HEK293 (cell line): ENCODE measurements at regions not wholly inside any gene's neighbourhood (a gene's known extent, or its start where the extent isn't known, plus 50 kb on each side); places are given as distances from the start of the nearest gene placed in this dataset.

Experiments
- CTCF ChIA-PET: fragments of 350-600 bp; formaldehyde crosslinking; extraction: SDS; loops from one replicate; lab custom pipeline; 2021; ENCODE audit warnings: antibody characterized with exemption; lab: Yijun Ruan, JAX
- POLR2A ChIA-PET: fragments of 300-600 bp; formaldehyde crosslinking; extraction: SDS; loops from one replicate; lab custom pipeline; 2020; ENCODE audit warnings: antibody characterized with exemption, inconsistent platforms; lab: Yijun Ruan, JAX
- H3K27ac ChIP-seq: fragments of 200-500 bp; sonication (Bioruptor generic); 2 replicates; pipeline ENCODE4 v1.5.1; 2014; ENCODE audit warnings: low read depth, low read length, control low read depth, inconsistent platforms; ENCODE audit errors: extremely low read depth
- H3K36me3 ChIP-seq, 2 experiments: fragments of 200-500 bp in 1 of 2; sonication (Bioruptor generic) in 1 of 2; 1 replicate in 1 of 2; 2 replicates in 1 of 2; pipeline ENCODE4 v1.5.1; 2014 to 2017; ENCODE audit warnings: inconsistent platforms in 2 of 2, low read length in 2 of 2; ENCODE audit not compliant: control insufficient read depth in 2 of 2, insufficient read depth in 1 of 2
- H3K4me1 ChIP-seq: fragments of 200-500 bp; sonication (Bioruptor generic); 2 replicates; pipeline ENCODE4 v1.5.1; 2014; ENCODE audit warnings: mild to moderate bottlenecking, low read length, inconsistent platforms; ENCODE audit not compliant: control insufficient read depth, insufficient read depth
- H3K4me3 ChIP-seq: 2 replicates; pipeline ENCODE4 v1.5.1; 2011; ENCODE audit warnings: low read depth, mild to moderate bottlenecking, control low read depth, low read length, moderate library complexity
- H3K9me3 ChIP-seq: fragments of 200-500 bp; sonication (Bioruptor generic); 2 replicates; pipeline ENCODE4 v1.5.1; 2014; ENCODE audit warnings: low read depth, low read length, inconsistent platforms; ENCODE audit not compliant: control insufficient read depth, insufficient read depth
- BCL11B ChIP-seq: fragments of 450-650 bp; formaldehyde crosslinking; IDR thresholded peaks from 2 replicates; pipeline ENCODE4 v1.5.1; 2016; ENCODE audit warnings: low read depth, missing biosample characterization, missing genetic modification characterization
- GFI1B ChIP-seq: fragments of 450-650 bp; formaldehyde crosslinking; IDR thresholded peaks from 2 replicates; pipeline ENCODE4 v1.5.1; 2016; ENCODE audit warnings: missing biosample characterization, missing genetic modification characterization
- KLF7 ChIP-seq: fragments of 450-650 bp; formaldehyde crosslinking; IDR thresholded peaks from 2 replicates; pipeline ENCODE4 v1.5.1; 2016; ENCODE audit warnings: missing biosample characterization, missing genetic modification characterization, borderline replicate concordance
- MZF1 ChIP-seq: fragments of 450-650 bp; formaldehyde crosslinking; IDR thresholded peaks from 2 replicates; pipeline ENCODE4 v1.5.1; 2017; ENCODE audit warnings: missing biosample characterization, missing genetic modification characterization, borderline replicate concordance
- OSR2 ChIP-seq: fragments of 450-650 bp; formaldehyde crosslinking; IDR thresholded peaks from 2 replicates; pipeline ENCODE4 v1.5.1; 2016; ENCODE audit warnings: missing biosample characterization, missing genetic modification characterization
- SETDB1 ChIP-seq: IDR thresholded peaks from one replicate; pipeline ENCODE4 v1.6.1; 2017; ENCODE audit warnings: mild to moderate bottlenecking, low read length, moderate library complexity, mixed read lengths; ENCODE audit not compliant: insufficient read length
- ZBTB21 ChIP-seq: fragments of 450-650 bp; formaldehyde crosslinking; IDR thresholded peaks from 2 replicates; pipeline ENCODE4 v1.5.1; 2017; ENCODE audit warnings: missing biosample characterization, missing genetic modification characterization
- ZEB2 ChIP-seq: fragments of 450-650 bp; formaldehyde crosslinking; IDR thresholded peaks from 2 replicates; pipeline ENCODE4 v1.5.1; 2016; ENCODE audit warnings: missing biosample characterization, missing genetic modification characterization
- ZFP37 ChIP-seq: fragments of 450-650 bp; formaldehyde crosslinking; IDR thresholded peaks from 2 replicates; pipeline ENCODE4 v1.5.1; 2016; ENCODE audit warnings: missing biosample characterization, missing genetic modification characterization
- ZNF10 ChIP-seq: fragments of 450-650 bp; formaldehyde crosslinking; IDR thresholded peaks from 2 replicates; pipeline ENCODE4 v1.5.1; 2017; ENCODE audit warnings: missing biosample characterization, missing genetic modification characterization
- ZNF132 ChIP-seq: fragments of 450-650 bp; formaldehyde crosslinking; IDR thresholded peaks from 2 replicates; pipeline ENCODE4 v1.5.1; 2017; ENCODE audit warnings: missing biosample characterization, missing genetic modification characterization, borderline replicate concordance
- ZNF175 ChIP-seq: fragments of 450-650 bp; formaldehyde crosslinking; IDR thresholded peaks from 2 replicates; pipeline ENCODE4 v1.5.1; 2016; ENCODE audit warnings: missing biosample characterization, missing genetic modification characterization
- ZNF2 ChIP-seq: fragments of 450-650 bp; formaldehyde crosslinking; IDR thresholded peaks from 2 replicates; pipeline ENCODE4 v1.5.1; 2016; ENCODE audit warnings: missing biosample characterization, missing genetic modification characterization
- ZNF324 ChIP-seq: fragments of 450-650 bp; formaldehyde crosslinking; IDR thresholded peaks from 2 replicates; pipeline ENCODE4 v1.5.1; 2016; ENCODE audit warnings: missing biosample characterization, missing genetic modification characterization
- ZNF530 ChIP-seq: fragments of 450-650 bp; formaldehyde crosslinking; IDR thresholded peaks from 2 replicates; pipeline ENCODE4 v1.5.1; 2016; ENCODE audit warnings: low read depth, missing biosample characterization, missing genetic modification characterization
- ZNF548 ChIP-seq: fragments of 450-650 bp; formaldehyde crosslinking; IDR thresholded peaks from 2 replicates; pipeline ENCODE4 v1.5.1; 2016; ENCODE audit warnings: missing biosample characterization, missing genetic modification characterization
- ZNF558 ChIP-seq: fragments of 450-650 bp; formaldehyde crosslinking; IDR thresholded peaks from 2 replicates; pipeline ENCODE4 v1.5.1; 2016; ENCODE audit warnings: missing biosample characterization, missing genetic modification characterization
- ZSCAN30 ChIP-seq: fragments of 450-650 bp; IDR thresholded peaks from 2 replicates; pipeline ENCODE4 v1.5.1; 2018; ENCODE audit warnings: missing biosample characterization, mild to moderate bottlenecking, missing genetic modification characterization, moderate library complexity
- ZXDB ChIP-seq: fragments of 450-650 bp; formaldehyde crosslinking; IDR thresholded peaks from 2 replicates; pipeline ENCODE4 v1.5.1; 2016; ENCODE audit warnings: missing biosample characterization, missing genetic modification characterization
- TF ChIP-seq, protein P1 (sequence below): fragments of 450-650 bp; formaldehyde crosslinking; IDR thresholded peaks from 2 replicates; pipeline ENCODE4 v1.5.1; 2016; ENCODE audit warnings: missing biosample characterization, missing genetic modification characterization
- TF ChIP-seq, protein P2 (sequence below): fragments of 450-650 bp; formaldehyde crosslinking; IDR thresholded peaks from 2 replicates; pipeline ENCODE4 v1.5.1; 2016; ENCODE audit warnings: missing biosample characterization, missing genetic modification characterization, low read depth
- TF ChIP-seq, protein P3 (sequence below): fragments of 450-650 bp; formaldehyde crosslinking; IDR thresholded peaks from 2 replicates; pipeline ENCODE4 v1.5.1; 2017; ENCODE audit warnings: missing biosample characterization, missing genetic modification characterization
- TF ChIP-seq, protein P4 (sequence below): fragments of 450-650 bp; formaldehyde crosslinking; IDR thresholded peaks from 2 replicates; pipeline ENCODE4 v1.5.1; 2017; ENCODE audit warnings: missing biosample characterization, missing genetic modification characterization
- TF ChIP-seq, protein P5 (sequence below): fragments of 450-650 bp; formaldehyde crosslinking; IDR thresholded peaks from 2 replicates; pipeline ENCODE4 v1.5.1; 2016; ENCODE audit warnings: missing biosample characterization, missing genetic modification characterization

DNA sequence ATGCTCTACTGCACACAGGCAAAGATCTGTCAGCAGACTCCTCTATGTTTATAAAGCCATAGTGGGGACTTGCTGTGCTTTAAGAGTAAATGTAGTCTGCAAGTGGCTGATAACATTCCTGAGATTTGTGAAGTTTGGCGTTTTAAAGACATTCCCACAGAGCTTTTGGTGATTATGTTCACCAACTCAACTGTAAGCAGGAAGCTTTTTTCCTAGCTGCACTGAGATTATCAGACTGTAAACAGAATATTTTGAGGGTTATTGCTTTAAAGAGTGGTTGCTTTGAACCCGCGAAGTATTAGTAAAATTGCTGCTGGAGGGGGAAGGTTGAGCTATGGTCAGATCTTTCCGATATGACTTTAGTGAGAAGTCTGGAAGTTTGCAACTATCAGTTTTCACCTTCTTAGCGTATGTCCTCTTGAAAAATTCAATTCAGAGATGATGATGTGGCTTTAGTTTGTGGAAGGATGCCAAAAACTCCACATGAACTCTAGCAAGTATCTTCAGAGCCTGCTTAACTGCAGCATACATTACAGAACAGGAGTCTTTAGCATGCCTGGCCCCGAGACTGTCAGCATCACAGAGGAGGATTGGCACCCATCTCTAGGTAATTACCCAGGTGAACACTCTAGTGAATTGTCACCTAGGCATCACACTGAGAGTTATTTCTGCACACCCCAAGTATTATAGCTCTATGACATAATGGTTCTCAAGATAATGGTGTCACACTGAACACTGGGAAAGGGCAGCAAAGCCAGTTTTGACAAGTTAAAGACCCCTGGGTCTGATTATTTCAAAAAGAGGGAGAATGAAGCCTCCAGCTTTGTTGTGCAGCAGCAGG, 89.9 kb downstream of the MTNR1B start (continued):
- TF ChIP-seq, protein P1, sequence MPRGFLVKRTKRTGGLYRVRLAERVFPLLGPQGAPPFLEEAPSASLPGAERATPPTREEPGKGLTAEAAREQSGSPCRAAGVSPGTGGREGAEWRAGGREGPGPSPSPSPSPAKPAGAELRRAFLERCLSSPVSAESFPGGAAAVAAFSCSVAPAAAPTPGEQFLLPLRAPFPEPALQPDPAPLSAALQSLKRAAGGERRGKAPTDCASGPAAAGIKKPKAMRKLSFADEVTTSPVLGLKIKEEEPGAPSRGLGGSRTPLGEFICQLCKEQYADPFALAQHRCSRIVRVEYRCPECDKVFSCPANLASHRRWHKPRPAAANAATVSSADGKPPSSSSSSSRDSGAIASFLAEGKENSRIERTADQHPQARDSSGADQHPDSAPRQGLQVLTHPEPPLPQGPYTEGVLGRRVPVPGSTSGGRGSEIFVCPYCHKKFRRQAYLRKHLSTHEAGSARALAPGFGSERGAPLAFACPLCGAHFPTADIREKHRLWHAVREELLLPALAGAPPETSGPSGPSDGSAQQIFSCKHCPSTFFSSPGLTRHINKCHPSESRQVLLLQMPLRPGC (tag by site-specific recombination), result no peak
- TF ChIP-seq ZFP37, result no peak
- no peak for TF ChIP-seq ZBTB21 (tag by site-specific recombination)
- TF ChIP-seq ZNF558 (tag by site-specific recombination), result no peak

DNA sequence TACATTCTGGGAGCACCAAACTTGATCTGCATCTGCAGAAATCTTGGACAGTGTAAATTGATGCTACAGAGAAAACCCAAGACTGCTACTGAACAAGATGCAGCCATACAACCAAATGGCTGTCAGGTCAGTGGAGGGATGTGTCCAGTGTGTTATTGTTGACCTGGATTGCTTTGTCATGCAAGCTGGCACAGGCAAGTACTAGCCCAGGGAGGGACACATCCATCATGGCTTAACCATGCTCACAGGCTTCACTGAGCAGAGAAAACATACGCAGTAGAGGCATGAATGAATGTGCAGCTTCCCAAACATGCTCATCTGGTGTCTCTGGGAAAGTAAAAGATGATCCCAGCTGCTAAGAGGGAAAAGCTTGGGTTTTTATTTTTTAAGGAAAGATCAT, 93.6 kb downstream of the MTNR1B start:
- ChIA-PET CTCF (interaction anchor here (1.3 kb wide), 1 partner anchor 121 kb away, joined by 7 read pairs; no protein-coding TSS in a partner anchor), POLR2A (no interaction called here)

More for the DNA sequence above, 93.6 kb downstream of the MTNR1B start:
- no peak overlapping the region for H3K4me3 ChIP-seq
- H3K9me3 ChIP-seq, result no peaks in the 10 kb centered on the region
- H3K27ac ChIP-seq, result no peak overlapping the region
- H3K4me1 ChIP-seq, result peaks cover 3% of the 10 kb centered on the region
- TF ChIP-seq, protein P2, sequence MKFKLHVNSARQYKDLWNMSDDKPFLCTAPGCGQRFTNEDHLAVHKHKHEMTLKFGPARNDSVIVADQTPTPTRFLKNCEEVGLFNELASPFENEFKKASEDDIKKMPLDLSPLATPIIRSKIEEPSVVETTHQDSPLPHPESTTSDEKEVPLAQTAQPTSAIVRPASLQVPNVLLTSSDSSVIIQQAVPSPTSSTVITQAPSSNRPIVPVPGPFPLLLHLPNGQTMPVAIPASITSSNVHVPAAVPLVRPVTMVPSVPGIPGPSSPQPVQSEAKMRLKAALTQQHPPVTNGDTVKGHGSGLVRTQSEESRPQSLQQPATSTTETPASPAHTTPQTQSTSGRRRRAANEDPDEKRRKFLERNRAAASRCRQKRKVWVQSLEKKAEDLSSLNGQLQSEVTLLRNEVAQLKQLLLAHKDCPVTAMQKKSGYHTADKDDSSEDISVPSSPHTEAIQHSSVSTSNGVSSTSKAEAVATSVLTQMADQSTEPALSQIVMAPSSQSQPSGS (tag by site-specific recombination), result no peak
- no peak for TF ChIP-seq BCL11B (tag by site-specific recombination)
- TF ChIP-seq ZNF132, result no peak
- TF ChIP-seq, protein P3, sequence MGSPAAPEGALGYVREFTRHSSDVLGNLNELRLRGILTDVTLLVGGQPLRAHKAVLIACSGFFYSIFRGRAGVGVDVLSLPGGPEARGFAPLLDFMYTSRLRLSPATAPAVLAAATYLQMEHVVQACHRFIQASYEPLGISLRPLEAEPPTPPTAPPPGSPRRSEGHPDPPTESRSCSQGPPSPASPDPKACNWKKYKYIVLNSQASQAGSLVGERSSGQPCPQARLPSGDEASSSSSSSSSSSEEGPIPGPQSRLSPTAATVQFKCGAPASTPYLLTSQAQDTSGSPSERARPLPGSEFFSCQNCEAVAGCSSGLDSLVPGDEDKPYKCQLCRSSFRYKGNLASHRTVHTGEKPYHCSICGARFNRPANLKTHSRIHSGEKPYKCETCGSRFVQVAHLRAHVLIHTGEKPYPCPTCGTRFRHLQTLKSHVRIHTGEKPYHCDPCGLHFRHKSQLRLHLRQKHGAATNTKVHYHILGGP (tag by site-specific recombination), result no peak
- TF ChIP-seq ZEB2 (tag by site-specific recombination), result no peak
- no peak for TF ChIP-seq ZNF530 (tag by site-specific recombination)
- TF ChIP-seq ZNF548, result no peak
- TF ChIP-seq ZNF2 (tag by site-specific recombination), result no peak
- TF ChIP-seq, protein P4, sequence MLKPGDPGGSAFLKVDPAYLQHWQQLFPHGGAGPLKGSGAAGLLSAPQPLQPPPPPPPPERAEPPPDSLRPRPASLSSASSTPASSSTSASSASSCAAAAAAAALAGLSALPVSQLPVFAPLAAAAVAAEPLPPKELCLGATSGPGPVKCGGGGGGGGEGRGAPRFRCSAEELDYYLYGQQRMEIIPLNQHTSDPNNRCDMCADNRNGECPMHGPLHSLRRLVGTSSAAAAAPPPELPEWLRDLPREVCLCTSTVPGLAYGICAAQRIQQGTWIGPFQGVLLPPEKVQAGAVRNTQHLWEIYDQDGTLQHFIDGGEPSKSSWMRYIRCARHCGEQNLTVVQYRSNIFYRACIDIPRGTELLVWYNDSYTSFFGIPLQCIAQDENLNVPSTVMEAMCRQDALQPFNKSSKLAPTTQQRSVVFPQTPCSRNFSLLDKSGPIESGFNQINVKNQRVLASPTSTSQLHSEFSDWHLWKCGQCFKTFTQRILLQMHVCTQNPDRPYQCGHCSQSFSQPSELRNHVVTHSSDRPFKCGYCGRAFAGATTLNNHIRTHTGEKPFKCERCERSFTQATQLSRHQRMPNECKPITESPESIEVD (tag by site-specific recombination), result no peak
- TF ChIP-seq ZSCAN30 (tag by site-specific recombination), result no peak
- no peak for TF ChIP-seq MZF1 (tag by site-specific recombination)
- TF ChIP-seq ZNF175 (tag by site-specific recombination), result no peak
- TF ChIP-seq ZNF324 (tag by site-specific recombination), result no peak
- no peak for TF ChIP-seq ZNF10
- no peak for TF ChIP-seq GFI1B (tag by site-specific recombination)
- TF ChIP-seq SETDB1, result no peak
- no peak for TF ChIP-seq OSR2
- TF ChIP-seq, protein P5, sequence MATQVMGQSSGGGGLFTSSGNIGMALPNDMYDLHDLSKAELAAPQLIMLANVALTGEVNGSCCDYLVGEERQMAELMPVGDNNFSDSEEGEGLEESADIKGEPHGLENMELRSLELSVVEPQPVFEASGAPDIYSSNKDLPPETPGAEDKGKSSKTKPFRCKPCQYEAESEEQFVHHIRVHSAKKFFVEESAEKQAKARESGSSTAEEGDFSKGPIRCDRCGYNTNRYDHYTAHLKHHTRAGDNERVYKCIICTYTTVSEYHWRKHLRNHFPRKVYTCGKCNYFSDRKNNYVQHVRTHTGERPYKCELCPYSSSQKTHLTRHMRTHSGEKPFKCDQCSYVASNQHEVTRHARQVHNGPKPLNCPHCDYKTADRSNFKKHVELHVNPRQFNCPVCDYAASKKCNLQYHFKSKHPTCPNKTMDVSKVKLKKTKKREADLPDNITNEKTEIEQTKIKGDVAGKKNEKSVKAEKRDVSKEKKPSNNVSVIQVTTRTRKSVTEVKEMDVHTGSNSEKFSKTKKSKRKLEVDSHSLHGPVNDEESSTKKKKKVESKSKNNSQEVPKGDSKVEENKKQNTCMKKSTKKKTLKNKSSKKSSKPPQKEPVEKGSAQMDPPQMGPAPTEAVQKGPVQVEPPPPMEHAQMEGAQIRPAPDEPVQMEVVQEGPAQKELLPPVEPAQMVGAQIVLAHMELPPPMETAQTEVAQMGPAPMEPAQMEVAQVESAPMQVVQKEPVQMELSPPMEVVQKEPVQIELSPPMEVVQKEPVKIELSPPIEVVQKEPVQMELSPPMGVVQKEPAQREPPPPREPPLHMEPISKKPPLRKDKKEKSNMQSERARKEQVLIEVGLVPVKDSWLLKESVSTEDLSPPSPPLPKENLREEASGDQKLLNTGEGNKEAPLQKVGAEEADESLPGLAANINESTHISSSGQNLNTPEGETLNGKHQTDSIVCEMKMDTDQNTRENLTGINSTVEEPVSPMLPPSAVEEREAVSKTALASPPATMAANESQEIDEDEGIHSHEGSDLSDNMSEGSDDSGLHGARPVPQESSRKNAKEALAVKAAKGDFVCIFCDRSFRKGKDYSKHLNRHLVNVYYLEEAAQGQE (tag by site-specific recombination), result no peak
- no peak for TF ChIP-seq ZXDB (tag by site-specific recombination)
- TF ChIP-seq KLF7 (tag by site-specific recombination), result no peak
- TF ChIP-seq, all 188 proteins: peak for 0
- no peaks in the 10 kb centered on the region for H3K36me3 ChIP-seq
